Activated CD4-positive, alpha-beta memory T cell treated with anti-CD3 and anti-CD28 coated beads for 36 hours (primary cell): ENCODE measurements at regions not wholly inside any gene's neighbourhood (a gene's known extent, or its start where the extent isn't known, plus 50 kb on each side); places are given as distances from the start of the nearest gene placed in this dataset.
"Not testable (repeated sequence)": the region's sequence is repeated elsewhere in the genome, so short reads cannot be mapped to it uniquely, and the experiment has no call there.

Source experiments
- CTCF ChIA-PET: fragments of 350-600 bp; sonication (Branson Sonifier 250); formaldehyde crosslinking; loops from one replicate; lab custom pipeline; 2021; ENCODE audit warnings: antibody characterized with exemption, inconsistent platforms; lab: Charles Lee
- POLR2A ChIA-PET: fragments of 350-600 bp; sonication (Branson Sonifier 250); formaldehyde crosslinking; loops from one replicate; lab custom pipeline; 2021; ENCODE audit warnings: antibody characterized with exemption; lab: Charles Lee
- DNase-seq: peaks from one replicate; pipeline ENCODE4 v3.0.0-alpha.2; 2020
- H3K27ac Mint-ChIP-seq: one replicate; pipeline ENCODE4 v1.8.0; 2021; ENCODE audit warnings: mixed read lengths
- H3K27me3 Mint-ChIP-seq: one replicate; pipeline ENCODE4 v1.8.0; 2021; ENCODE audit warnings: mixed read lengths
- H3K36me3 Mint-ChIP-seq: one replicate; pipeline ENCODE4 v1.8.0; 2021; ENCODE audit warnings: mixed read lengths
- H3K4me1 Mint-ChIP-seq: one replicate; pipeline ENCODE4 v1.8.0; 2021; ENCODE audit warnings: low read depth, mixed read lengths
- H3K4me3 Mint-ChIP-seq: one replicate; pipeline ENCODE4 v1.8.0; 2021; ENCODE audit warnings: mild to moderate bottlenecking, mixed read lengths
- H3K9me3 Mint-ChIP-seq: one replicate; pipeline ENCODE4 v1.8.0; 2021; ENCODE audit warnings: mixed read lengths
- intact Hi-C: fragments of 100-400 bp; cut with micrococcal nuclease; formaldehyde crosslinking; loops from one replicate; pipeline ENCODE4 v1.15.1; 2023

DNA sequence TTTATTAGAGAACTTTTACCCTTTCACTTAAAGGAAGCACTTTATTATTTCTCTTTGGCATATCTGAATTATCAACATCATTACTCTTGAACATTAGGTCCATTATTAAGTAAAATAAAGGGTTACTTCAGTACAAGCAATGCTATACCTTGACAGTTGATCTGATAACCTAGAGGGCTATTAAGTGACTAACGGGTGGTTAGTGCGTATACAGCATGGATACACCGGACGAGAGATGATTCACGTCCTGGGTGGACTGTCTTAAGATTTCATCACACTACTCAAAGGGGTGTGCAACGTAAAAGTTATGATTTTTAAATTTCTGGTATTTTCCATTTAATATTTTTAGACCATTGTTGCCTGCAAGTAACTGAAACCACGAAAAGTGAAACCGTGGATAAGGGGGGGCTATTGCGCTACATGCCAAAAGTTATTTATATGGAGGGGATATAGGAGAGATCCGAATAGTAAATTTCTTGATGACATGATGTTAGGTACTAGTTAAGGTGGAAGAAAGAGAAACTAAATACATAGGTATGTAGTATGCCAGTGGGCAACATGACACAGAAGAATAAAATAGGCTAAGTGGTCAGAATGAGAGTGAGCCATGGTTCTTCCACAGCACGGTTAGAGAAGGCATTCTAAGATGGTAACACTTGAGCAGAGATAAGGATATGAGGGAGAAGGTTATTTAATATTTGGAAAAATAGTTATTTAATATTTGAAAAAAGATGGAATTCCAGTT is 230.8 kb upstream of the ANKRD50 start:
- CTCF ChIA-PET, result no interaction called here
- H3K9me3 Mint-ChIP-seq, result no peaks in the 10 kb centered on the region
- no peaks in the 10 kb centered on the region for H3K27me3 Mint-ChIP-seq
- no peak overlapping the region for H3K27ac Mint-ChIP-seq
- no peak overlapping the region for H3K4me3 Mint-ChIP-seq
- POLR2A ChIA-PET, result no interaction called here
- no peaks in the 10 kb centered on the region for H3K36me3 Mint-ChIP-seq
- DNase-seq, result no peak
- no peaks in the 10 kb centered on the region for H3K4me1 Mint-ChIP-seq
- intact Hi-C loops, result no loop called here

DNA sequence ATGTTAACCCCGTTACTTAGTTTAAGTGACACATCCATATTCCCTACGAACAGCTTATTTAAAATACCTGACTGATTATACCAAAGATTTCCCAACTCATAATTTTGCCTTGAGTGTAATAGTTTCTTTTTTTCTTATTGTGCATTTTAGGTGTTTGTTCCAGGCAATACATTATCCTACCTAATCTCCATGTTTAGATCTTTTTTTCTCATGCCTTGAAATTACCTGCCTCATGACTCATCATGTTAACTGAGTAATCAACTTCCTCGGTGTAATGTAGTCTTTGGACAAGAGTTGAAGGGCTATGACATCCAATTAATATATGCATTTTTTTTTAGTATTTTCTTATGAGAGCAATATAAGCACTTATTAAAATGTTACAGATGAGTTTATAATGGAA is 228.7 kb upstream of the ANKRD50 start:
- intact Hi-C loops, result no loop called here
- Mint-ChIP-seq H3K9me3 (peaks cover 3% of the 10 kb centered on the region), H3K4me1 (no peaks in the 10 kb centered on the region), H3K27me3 (no peaks in the 10 kb centered on the region), H3K4me3 (no peak overlapping the region), H3K27ac (no peak overlapping the region), H3K36me3 (no peaks in the 10 kb centered on the region)
- ChIA-PET POLR2A (no interaction called here), CTCF (no interaction called here)
- no peak for DNase-seq

DNA sequence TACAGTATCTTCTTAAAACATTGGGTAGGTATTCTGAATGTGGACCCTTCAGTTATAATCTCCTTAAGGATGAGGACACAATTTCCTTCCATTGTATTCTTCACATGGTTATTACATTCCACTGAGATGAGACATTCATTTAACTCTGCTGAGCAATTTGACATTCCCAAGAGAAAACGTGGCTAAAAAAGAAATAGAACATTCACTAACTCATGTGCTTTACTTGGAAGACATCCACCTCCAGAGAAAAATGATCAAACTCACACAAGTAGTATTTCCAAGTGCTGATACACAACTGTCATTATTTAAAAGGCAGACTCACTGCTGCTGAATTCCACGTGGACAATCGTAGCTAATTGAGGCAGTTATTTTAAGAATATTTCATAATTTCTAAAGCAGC is 227.9 kb upstream of the ANKRD50 start:
- no peak for DNase-seq
- Mint-ChIP-seq H3K27ac (no peak overlapping the region), H3K27me3 (no peaks in the 10 kb centered on the region), H3K4me3 (no peak overlapping the region), H3K4me1 (no peaks in the 10 kb centered on the region), H3K9me3 (peaks cover 3% of the 10 kb centered on the region), H3K36me3 (no peaks in the 10 kb centered on the region)
- CTCF ChIA-PET, result no interaction called here
- POLR2A ChIA-PET, result no interaction called here
- intact Hi-C loops, result no loop called here

DNA sequence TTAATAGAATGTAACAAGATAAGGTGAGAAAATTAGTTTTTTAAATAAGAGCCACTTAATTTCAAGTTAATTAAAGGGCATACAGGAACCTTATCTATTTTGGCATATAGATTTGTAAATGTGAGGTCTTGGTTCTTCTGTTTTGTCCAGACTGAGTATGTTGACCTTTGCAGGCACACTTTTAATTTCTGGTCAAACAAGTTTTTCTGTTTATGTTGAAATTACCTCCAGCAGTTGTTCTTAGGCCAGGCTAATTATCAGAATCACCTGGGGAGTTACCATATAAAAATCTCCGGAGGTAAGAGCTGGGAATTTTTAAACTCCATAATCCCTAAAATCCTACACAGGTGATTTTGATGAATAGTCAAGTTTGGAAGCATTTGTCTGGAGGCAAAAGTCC is 227.4 kb upstream of the ANKRD50 start:
- POLR2A ChIA-PET, result no interaction called here
- CTCF ChIA-PET, result no interaction called here

GRCh38 chr4:124938836-124939235 is 226.3 kb upstream of the ANKRD50 start:
- Mint-ChIP-seq H3K4me1 (no peaks in the 10 kb centered on the region), H3K27me3 (no peaks in the 10 kb centered on the region), H3K9me3 (peaks cover 3% of the 10 kb centered on the region), H3K27ac (no peak overlapping the region), H3K4me3 (no peak overlapping the region), H3K36me3 (no peaks in the 10 kb centered on the region)
- intact Hi-C loops, result no loop called here
- CTCF ChIA-PET, result no interaction called here
- POLR2A ChIA-PET, result no interaction called here
- no peak for DNase-seq

More for the DNA sequence above, 227.4 kb upstream of the ANKRD50 start:
- no peak for DNase-seq
- H3K4me3 Mint-ChIP-seq, result no peak overlapping the region
- no peaks in the 10 kb centered on the region for H3K4me1 Mint-ChIP-seq
- H3K27me3 Mint-ChIP-seq, result no peaks in the 10 kb centered on the region
- no peaks in the 10 kb centered on the region for H3K36me3 Mint-ChIP-seq
- H3K9me3 Mint-ChIP-seq, result peaks cover 3% of the 10 kb centered on the region
- H3K27ac Mint-ChIP-seq, result no peak overlapping the region
- intact Hi-C loops, result no loop called here

- H3K9me3 Mint-ChIP-seq, result peaks cover 3% of the 10 kb centered on the region
- H3K4me3 Mint-ChIP-seq, result no peak overlapping the region
- intact Hi-C loops, result no loop called here
- DNase-seq, result no peak
- POLR2A ChIA-PET, result no interaction called here
- no peaks in the 10 kb centered on the region for H3K36me3 Mint-ChIP-seq
- H3K27ac Mint-ChIP-seq, result no peak overlapping the region
- no peaks in the 10 kb centered on the region for H3K4me1 Mint-ChIP-seq
- no peaks in the 10 kb centered on the region for H3K27me3 Mint-ChIP-seq
- CTCF ChIA-PET, result no interaction called here
These were observed 225.5 kb upstream of the ANKRD50 start for GRCh38 chr4:124937993-124938392.

DNA sequence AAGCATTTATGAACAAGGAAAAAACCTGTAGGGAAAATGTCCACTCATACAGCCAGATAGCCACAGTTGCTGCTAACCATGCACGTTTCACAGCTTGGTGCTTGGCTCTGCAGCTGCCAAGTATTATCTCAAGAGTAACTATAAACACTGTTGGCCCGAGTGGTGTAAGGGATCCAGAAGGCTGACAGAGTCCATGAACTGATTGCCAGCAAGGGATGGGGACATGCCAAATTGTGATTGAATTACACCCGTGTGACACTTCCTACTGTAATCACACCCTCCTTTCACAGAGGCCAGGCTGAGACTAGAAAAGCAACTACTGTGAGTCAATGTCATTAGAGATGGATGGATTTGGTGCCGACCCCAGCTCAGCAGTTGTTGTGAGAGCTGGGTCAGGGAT is 223.9 kb upstream of the ANKRD50 start:
- H3K36me3 Mint-ChIP-seq, result no peaks in the 10 kb centered on the region
- no peak for DNase-seq
- H3K27me3 Mint-ChIP-seq, result no peaks in the 10 kb centered on the region
- peaks cover 5% of the 10 kb centered on the region for H3K9me3 Mint-ChIP-seq
- ChIA-PET CTCF (no interaction called here), POLR2A (no interaction called here)
- no peaks in the 10 kb centered on the region for H3K4me1 Mint-ChIP-seq
- H3K4me3 Mint-ChIP-seq, result no peak overlapping the region
- H3K27ac Mint-ChIP-seq, result no peak overlapping the region
- intact Hi-C loops, result no loop called here

DNA sequence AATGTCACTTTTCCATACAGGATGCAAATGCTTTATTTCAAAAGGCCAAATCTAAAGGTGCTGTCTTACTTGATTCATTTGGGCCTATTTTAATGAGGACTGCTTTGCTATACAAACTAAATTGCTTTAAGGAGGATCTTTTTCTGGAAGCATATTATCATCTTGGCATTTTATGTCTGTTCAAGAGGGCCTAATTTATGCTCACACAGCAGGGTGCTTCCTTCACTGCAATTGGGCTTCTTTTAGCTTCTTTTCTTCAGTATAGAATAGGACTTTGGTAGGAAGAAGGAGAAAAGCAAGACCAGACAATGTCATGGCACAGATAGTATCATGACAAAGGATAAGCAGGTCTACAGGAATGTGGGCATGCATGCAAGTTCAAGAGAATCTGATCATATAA is 222.4 kb upstream of the ANKRD50 start:
- peaks cover 8% of the 10 kb centered on the region for H3K9me3 Mint-ChIP-seq
- H3K27me3 Mint-ChIP-seq, result no peaks in the 10 kb centered on the region
- intact Hi-C loops, result no loop called here
- no peak for DNase-seq
- no peaks in the 10 kb centered on the region for H3K4me1 Mint-ChIP-seq
- no peak overlapping the region for H3K27ac Mint-ChIP-seq
- ChIA-PET CTCF (no interaction called here), POLR2A (no interaction called here)
- no peaks in the 10 kb centered on the region for H3K36me3 Mint-ChIP-seq
- H3K4me3 Mint-ChIP-seq, result no peak overlapping the region

- intact Hi-C loops, result no loop called here
- Mint-ChIP-seq H3K27ac (no peak overlapping the region), H3K4me1 (no peaks in the 10 kb centered on the region), H3K9me3 (peaks cover 8% of the 10 kb centered on the region), H3K27me3 (no peaks in the 10 kb centered on the region), H3K4me3 (no peak overlapping the region), H3K36me3 (no peaks in the 10 kb centered on the region)
- DNase-seq, result no peak
- ChIA-PET POLR2A (no interaction called here), CTCF (no interaction called here)
These were observed 221.0 kb upstream of the ANKRD50 start for GRCh38 chr4:124933521-124933920.

DNA sequence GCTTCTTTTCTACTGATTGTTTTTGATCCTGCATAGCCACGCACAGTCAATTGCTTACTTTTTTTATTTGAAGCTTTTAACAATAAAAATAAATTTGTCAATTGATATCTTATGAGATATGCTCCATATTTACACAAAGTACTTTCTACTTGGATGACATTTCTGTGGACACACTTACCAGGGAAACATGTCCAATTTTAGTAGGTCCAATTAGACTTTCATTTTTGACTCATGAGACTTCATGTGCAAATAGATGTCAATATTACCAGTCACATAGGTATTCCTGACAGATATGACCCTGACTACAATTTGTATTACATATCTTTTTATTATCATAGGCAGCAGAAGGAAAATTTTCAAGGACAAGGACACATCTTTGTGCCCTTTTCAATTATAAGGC is 219.9 kb upstream of the ANKRD50 start:
- no peaks in the 10 kb centered on the region for H3K27me3 Mint-ChIP-seq
- H3K4me3 Mint-ChIP-seq, result no peak overlapping the region
- ChIA-PET CTCF (no interaction called here), POLR2A (no interaction called here)
- no peak overlapping the region for H3K27ac Mint-ChIP-seq
- DNase-seq, result no peak
- no peaks in the 10 kb centered on the region for H3K4me1 Mint-ChIP-seq
- intact Hi-C loops, result no loop called here
- H3K9me3 Mint-ChIP-seq, result peaks cover 8% of the 10 kb centered on the region
- no peaks in the 10 kb centered on the region for H3K36me3 Mint-ChIP-seq

DNA sequence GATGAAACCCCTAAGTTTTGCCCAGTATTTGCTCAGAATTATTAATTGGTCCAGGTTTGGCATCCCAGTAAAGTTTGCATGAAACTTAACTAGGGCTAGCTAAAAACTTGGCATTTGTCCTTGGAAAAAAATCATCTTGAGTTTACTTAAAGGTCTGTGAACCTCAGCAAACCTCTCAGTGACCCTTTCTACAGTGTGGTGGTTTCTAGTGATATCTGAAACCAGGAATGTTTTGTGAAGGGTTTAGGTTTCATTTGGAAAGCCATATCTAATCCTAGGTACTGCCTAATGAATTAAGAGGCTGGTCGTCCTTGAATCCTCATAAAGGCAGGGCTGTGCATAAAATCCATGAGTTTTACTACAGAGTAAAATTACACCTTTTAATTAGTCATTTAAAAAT is 218.5 kb upstream of the ANKRD50 start:
- ChIA-PET CTCF (no interaction called here), POLR2A (no interaction called here)
- Mint-ChIP-seq H3K27me3 (no peaks in the 10 kb centered on the region), H3K9me3 (peaks cover 4% of the 10 kb centered on the region), H3K27ac (no peak overlapping the region), H3K4me3 (no peak overlapping the region), H3K36me3 (no peaks in the 10 kb centered on the region), H3K4me1 (no peaks in the 10 kb centered on the region)
- intact Hi-C loops, result no loop called here
- no peak for DNase-seq

DNA sequence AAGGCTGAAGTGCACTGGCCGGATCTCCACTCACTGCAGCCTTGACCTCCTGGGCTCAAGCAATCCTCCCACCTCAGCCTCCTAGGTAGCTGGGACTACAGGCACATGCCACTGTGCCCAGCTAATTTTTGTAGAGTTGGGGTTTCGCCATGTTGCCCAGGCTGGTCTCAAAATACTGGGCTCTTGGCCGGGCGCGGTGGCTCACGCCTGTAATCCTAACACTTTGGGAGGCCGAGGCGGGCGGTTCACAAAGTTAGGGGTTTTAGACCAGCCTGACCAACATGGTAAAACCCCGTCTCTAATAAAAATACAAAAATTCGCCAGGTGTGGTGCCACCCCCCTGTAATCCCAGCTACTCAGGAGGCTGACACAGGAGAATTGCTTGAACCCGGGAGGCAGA is 210.2 kb upstream of the ANKRD50 start:
- H3K27ac Mint-ChIP-seq, H3K27me3 Mint-ChIP-seq, POLR2A ChIA-PET, CTCF ChIA-PET, H3K4me3 Mint-ChIP-seq, H3K36me3 Mint-ChIP-seq, H3K4me1 Mint-ChIP-seq, intact Hi-C loops, DNase-seq, H3K9me3 Mint-ChIP-seq: not testable (repeated sequence)

DNA sequence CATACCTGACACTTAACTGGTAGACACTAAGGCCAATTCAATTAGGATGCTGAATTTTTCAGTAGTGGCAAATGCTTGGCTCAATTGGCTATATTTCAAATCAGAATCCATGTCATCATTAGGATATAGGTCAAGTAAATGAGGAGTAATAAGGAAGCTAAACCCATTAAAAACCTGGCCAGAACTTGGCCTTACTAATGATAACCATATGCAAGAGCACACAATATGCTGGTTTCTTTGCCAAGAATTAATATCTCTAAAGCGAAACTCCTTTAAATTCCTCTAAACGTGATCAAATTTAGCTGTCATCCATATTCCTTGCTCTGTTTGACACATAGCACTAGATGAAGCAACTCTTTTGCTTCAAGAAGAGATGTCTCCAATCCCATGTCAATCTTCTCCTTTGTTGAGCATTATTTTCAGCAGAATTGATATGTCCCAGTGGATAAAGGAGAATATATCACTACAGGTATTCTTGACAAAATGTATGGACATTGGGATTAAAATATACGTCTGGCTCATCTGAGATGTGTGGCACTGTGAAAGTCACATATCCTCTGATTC is 206.1 kb upstream of the ANKRD50 start:
- no peak overlapping the region for H3K27ac Mint-ChIP-seq
- CTCF ChIA-PET, result no interaction called here
- intact Hi-C loops, result no loop called here
- no peaks in the 10 kb centered on the region for H3K4me1 Mint-ChIP-seq
- POLR2A ChIA-PET, result no interaction called here
- peaks cover 9% of the 10 kb centered on the region for H3K9me3 Mint-ChIP-seq
- H3K36me3 Mint-ChIP-seq, result no peaks in the 10 kb centered on the region
- no peak for DNase-seq
- no peaks in the 10 kb centered on the region for H3K27me3 Mint-ChIP-seq
- H3K4me3 Mint-ChIP-seq, result no peak overlapping the region
